OCI-LY7 (cell line): ENCODE measurements at regions not wholly inside any gene's neighbourhood (a gene's known extent, or its start where the extent isn't known, plus 50 kb on each side); places are given as distances from the start of the nearest gene placed in this dataset.

Source experiments
- BruUV-seq: library from RNA; stranded (reverse); fragments of 400-500 nt; replicated peaks from 2 replicates; lab custom pipeline; 2021; lab: Mats Ljungman, UMichigan
- CTCF ChIA-PET: fragments of 300-600 bp; sonication (Branson Sonifier 250); formaldehyde crosslinking; loops from one replicate; lab custom pipeline; 2022; ENCODE audit warnings: antibody characterized with exemption; ENCODE audit not compliant: unreplicated experiment; lab: Charles Lee
- POLR2A ChIA-PET: fragments of 300-600 bp; sonication (Branson Sonifier 250); formaldehyde crosslinking; loops from one replicate; lab custom pipeline; 2022; ENCODE audit warnings: antibody characterized with exemption; lab: Charles Lee
- DNase-seq: peaks from one replicate; pipeline ENCODE4 v3.0.0-alpha.2; 2015; ENCODE audit warnings: low spot score
- H2AFZ ChIP-seq: fragments of 200-600 bp; sonication (generic), shearing (Covaris generic); 2 replicates; pipeline ENCODE4 v1.6.1; 2014; ENCODE audit warnings: mild to moderate bottlenecking, antibody characterized with exemption, low read length, moderate library complexity
- H3K27ac ChIP-seq: fragments of 200-600 bp; sonication (generic); 2 replicates; pipeline ENCODE4 v1.5.1; 2014; ENCODE audit warnings: mixed run types, low read depth, mild to moderate bottlenecking, moderate library complexity, low read length, inconsistent platforms; ENCODE audit not compliant: poor library complexity, severe bottlenecking
- H3K36me3 ChIP-seq: fragments of 200-600 bp; sonication (generic); 2 replicates; pipeline ENCODE4 v1.6.1; 2014; ENCODE audit warnings: mild to moderate bottlenecking, antibody characterized with exemption, low read length, moderate library complexity, mixed read lengths; ENCODE audit not compliant: insufficient read depth
- H3K4me1 ChIP-seq: fragments of 200-600 bp; sonication (generic); 2 replicates; pipeline ENCODE4 v1.5.1; 2014; ENCODE audit warnings: mild to moderate bottlenecking, low read length; ENCODE audit not compliant: insufficient read depth, poor library complexity, severe bottlenecking
- H3K4me2 ChIP-seq: fragments of 200-600 bp; sonication (generic); 2 replicates; pipeline ENCODE4 v1.6.1; 2014; ENCODE audit warnings: mild to moderate bottlenecking, low read length
- H3K4me3 ChIP-seq: fragments of 200-600 bp; sonication (generic); 2 replicates; pipeline ENCODE4 v1.5.1; 2014; ENCODE audit warnings: mild to moderate bottlenecking, low read depth, low read length; ENCODE audit not compliant: poor library complexity, severe bottlenecking
- H3K79me2 ChIP-seq: fragments of 200-600 bp; sonication (generic); 2 replicates; pipeline ENCODE4 v1.6.1; 2016; ENCODE audit warnings: low read depth, mild to moderate bottlenecking, low read length, moderate library complexity, mixed read lengths; ENCODE audit not compliant: insufficient read depth
- H3K9me2 ChIP-seq: fragments of 200-600 bp; sonication (generic); 2 replicates; pipeline ENCODE4 v1.6.1; 2016; ENCODE audit warnings: mild to moderate bottlenecking, low read length, mixed read lengths; ENCODE audit not compliant: insufficient read depth
- H3K9me3 ChIP-seq: fragments of 200-600 bp; sonication (generic); 2 replicates; pipeline ENCODE4 v1.6.1; 2014; ENCODE audit warnings: mild to moderate bottlenecking, mixed run types, low read length, mixed read lengths
- H4K20me1 ChIP-seq: fragments of 200-600 bp; sonication (generic); 2 replicates; pipeline ENCODE4 v1.6.1; 2014; ENCODE audit warnings: mild to moderate bottlenecking, antibody characterized with exemption, low read length, moderate library complexity, mixed read lengths; ENCODE audit not compliant: insufficient read depth
- EZH2phosphoT487 ChIP-seq: fragments of 200-600 bp; sonication (generic); IDR thresholded peaks from 2 replicates; pipeline ENCODE4 v1.6.1; 2018; ENCODE audit warnings: low read depth, borderline replicate concordance, mild to moderate bottlenecking, mixed run types, antibody characterized with exemption, low read length, moderate library complexity, mixed read lengths
- intact Hi-C: fragments of 100-400 bp; cut with micrococcal nuclease; formaldehyde crosslinking; loops from one replicate; pipeline ENCODE4 v1.10.0; 2022; ENCODE audit not compliant: unreplicated experiment
- TF ChIP-seq, protein P1 (sequence below): fragments of 200-600 bp; sonication (generic); conservative IDR thresholded peaks from 2 replicates; pipeline ENCODE4 v1.5.1; 2014; ENCODE audit warnings: mild to moderate bottlenecking, antibody characterized with exemption, low read length, moderate library complexity, mixed read lengths

DNA sequence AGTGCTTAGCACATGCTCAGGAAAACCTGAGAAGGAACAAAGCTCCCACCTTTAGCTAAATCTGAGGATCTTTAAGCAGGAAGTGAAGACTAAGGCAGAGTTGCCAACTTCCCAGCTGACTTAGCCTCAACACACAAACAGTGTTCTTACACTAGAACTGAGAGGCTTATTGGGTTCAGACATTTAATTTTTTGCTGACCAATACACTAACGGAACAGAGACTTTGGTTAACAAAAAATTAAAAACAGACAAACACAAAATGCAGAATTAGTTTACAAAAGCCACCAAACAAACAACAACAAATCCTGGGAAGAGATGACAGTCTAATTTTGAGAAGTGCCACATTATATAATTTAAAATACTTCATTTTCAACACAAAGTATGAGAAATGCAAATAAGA lies 1123.7 kb upstream of the ATXN7L3B start:
- Histone ChIP-seq H2AFZ (no peak overlapping the region), H3K36me3 (no peaks in the 10 kb centered on the region), H3K4me2 (no peak overlapping the region), H3K4me3 (no peak overlapping the region), H3K4me1 (no peaks in the 10 kb centered on the region), H3K27ac (no peak overlapping the region), H3K9me2 (no peaks in the 10 kb centered on the region), H3K79me2 (no peaks in the 10 kb centered on the region), H3K9me3 (no peaks in the 10 kb centered on the region), H4K20me1 (no peaks in the 10 kb centered on the region)
- no TSS peak for BruUV-seq
- ChIA-PET POLR2A (no interaction called here), CTCF (no interaction called here)
- no peak for DNase-seq
- TF ChIP-seq, protein P1, sequence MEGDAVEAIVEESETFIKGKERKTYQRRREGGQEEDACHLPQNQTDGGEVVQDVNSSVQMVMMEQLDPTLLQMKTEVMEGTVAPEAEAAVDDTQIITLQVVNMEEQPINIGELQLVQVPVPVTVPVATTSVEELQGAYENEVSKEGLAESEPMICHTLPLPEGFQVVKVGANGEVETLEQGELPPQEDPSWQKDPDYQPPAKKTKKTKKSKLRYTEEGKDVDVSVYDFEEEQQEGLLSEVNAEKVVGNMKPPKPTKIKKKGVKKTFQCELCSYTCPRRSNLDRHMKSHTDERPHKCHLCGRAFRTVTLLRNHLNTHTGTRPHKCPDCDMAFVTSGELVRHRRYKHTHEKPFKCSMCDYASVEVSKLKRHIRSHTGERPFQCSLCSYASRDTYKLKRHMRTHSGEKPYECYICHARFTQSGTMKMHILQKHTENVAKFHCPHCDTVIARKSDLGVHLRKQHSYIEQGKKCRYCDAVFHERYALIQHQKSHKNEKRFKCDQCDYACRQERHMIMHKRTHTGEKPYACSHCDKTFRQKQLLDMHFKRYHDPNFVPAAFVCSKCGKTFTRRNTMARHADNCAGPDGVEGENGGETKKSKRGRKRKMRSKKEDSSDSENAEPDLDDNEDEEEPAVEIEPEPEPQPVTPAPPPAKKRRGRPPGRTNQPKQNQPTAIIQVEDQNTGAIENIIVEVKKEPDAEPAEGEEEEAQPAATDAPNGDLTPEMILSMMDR: no peak
- no peak for TF ChIP-seq EZH2phosphoT487
- intact Hi-C loops: no loop called here

DNA sequence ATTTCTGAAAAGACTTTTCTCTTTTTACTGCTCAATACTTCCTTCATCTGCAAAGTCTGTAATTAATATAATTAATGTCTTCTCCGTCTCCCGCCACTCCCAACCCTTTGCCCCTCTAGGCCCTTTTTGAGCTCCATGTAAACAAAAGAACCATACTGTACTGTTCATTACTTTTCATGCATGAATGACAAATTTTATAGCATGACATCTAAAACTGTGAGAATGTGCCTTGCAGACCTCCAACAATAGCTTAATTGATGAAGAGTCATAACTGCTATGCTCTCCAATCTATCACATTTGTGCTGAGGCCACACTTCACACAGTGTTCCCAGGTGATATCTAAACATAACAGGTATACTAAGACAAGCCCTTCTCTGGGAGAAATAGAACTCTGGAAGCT lies 1122.7 kb upstream of the ATXN7L3B start:
- BruUV-seq: no TSS peak
- TF ChIP-seq, protein P1: no peak
- TF ChIP-seq EZH2phosphoT487: no peak
- CTCF ChIA-PET: no interaction called here
- no peak overlapping the region for H3K4me3 ChIP-seq
- POLR2A ChIA-PET: no interaction called here
- H2AFZ ChIP-seq: no peak overlapping the region
- no peaks in the 10 kb centered on the region for H3K9me3 ChIP-seq
- intact Hi-C loops: no loop called here
- no peaks in the 10 kb centered on the region for H3K79me2 ChIP-seq
- H3K9me2 ChIP-seq: no peaks in the 10 kb centered on the region
- H3K27ac ChIP-seq: no peak overlapping the region
- no peak for DNase-seq
- H3K4me2 ChIP-seq: no peak overlapping the region
- H4K20me1 ChIP-seq: no peaks in the 10 kb centered on the region
- no peaks in the 10 kb centered on the region for H3K36me3 ChIP-seq
- no peaks in the 10 kb centered on the region for H3K4me1 ChIP-seq

DNA sequence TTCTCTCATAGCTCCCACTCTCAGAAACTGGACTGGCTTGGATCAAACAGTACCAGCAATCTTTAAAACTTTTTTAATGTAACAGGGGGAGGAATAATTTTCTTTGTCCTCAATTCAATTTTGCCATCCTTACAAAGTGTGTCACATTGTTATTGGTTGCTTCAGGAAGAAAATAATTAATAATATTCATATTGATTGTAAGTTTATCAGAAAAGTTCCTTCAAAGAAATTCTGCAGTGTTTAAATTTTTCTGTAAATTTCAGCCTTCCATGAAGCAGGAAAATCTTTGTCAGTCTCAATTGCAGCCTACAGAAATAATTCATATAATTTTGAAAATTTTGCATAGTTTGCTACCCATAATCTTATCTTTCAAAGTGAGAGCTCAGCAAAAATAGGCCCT lies 1119.1 kb upstream of the ATXN7L3B start:
- BruUV-seq: no TSS peak
- no peaks in the 10 kb centered on the region for H3K9me3 ChIP-seq
- H3K4me1 ChIP-seq: no peaks in the 10 kb centered on the region
- CTCF ChIA-PET: no interaction called here
- H3K9me2 ChIP-seq: no peaks in the 10 kb centered on the region
- H3K79me2 ChIP-seq: no peaks in the 10 kb centered on the region
- no peaks in the 10 kb centered on the region for H4K20me1 ChIP-seq
- no peaks in the 10 kb centered on the region for H3K36me3 ChIP-seq
- H3K27ac ChIP-seq: no peak overlapping the region
- no peak overlapping the region for H3K4me3 ChIP-seq
- POLR2A ChIA-PET: no interaction called here
- no peak overlapping the region for H3K4me2 ChIP-seq
- DNase-seq: no peak
- TF ChIP-seq, protein P1: no peak
- no peak for TF ChIP-seq EZH2phosphoT487
- no peak overlapping the region for H2AFZ ChIP-seq
- intact Hi-C loops: no loop called here
